HCT116 (cell line): ENCODE measurements at regions not wholly inside any gene's neighbourhood (a gene's known extent, or its start where the extent isn't known, plus 50 kb on each side); places are given as distances from the start of the nearest gene placed in this dataset.

Source experiments
- ATAC-seq: fragments of 200-7000 bp; cut with Tn5 transposase; 2 replicates; pipeline ENCODE4 v1.9.1; 2020; ENCODE audit warnings: mild to moderate bottlenecking, moderate library complexity
- BruUV-seq: library from RNA; stranded (reverse); fragments of 400-500 nt; replicated peaks from 2 replicates; lab custom pipeline; 2021; lab: Mats Ljungman, UMichigan
- CTCF ChIA-PET: fragments of 300-600 bp; sonication (Branson Sonifier 250); formaldehyde crosslinking; loops from one replicate; lab custom pipeline; 2021; ENCODE audit warnings: antibody characterized with exemption; lab: Charles Lee
- POLR2A ChIA-PET: fragments of 300-600, 350-600 bp; sonication (Branson Sonifier 250); formaldehyde crosslinking; loops from one replicate; lab custom pipeline; 2021; ENCODE audit warnings: antibody characterized with exemption; lab: Charles Lee
- RAD21 ChIA-PET, 2 experiments: fragments of 300-600 bp; sonication (Branson Sonifier 250); formaldehyde crosslinking; loops; one replicate each; lab custom pipeline; 2023; ENCODE audit warnings: low total read pairs in 2 of 2; ENCODE audit not compliant: uncharacterized antibody in 2 of 2, unreplicated experiment in 2 of 2, low non-redundant PET in 1 of 2; lab: Charles Lee
- DNase-seq: peaks from one replicate; pipeline ENCODE4 v3.0.0-alpha.2; 2010; ENCODE audit warnings: low read depth, low spot score
- H2AFZ ChIP-seq: fragments of 200-600 bp; shearing (Covaris generic), sonication (generic); 2 replicates; pipeline ENCODE4 v1.6.1; 2017; ENCODE audit warnings: low read depth, mixed run types, mixed read lengths, antibody characterized with exemption, low read length; ENCODE audit not compliant: poor library complexity, severe bottlenecking
- H3K27ac ChIP-seq: 2 replicates; pipeline ENCODE4 v1.5.1; 2012; ENCODE audit warnings: low read depth, low read length
- H3K27me3 ChIP-seq: fragments of 200-600 bp; sonication (generic); 2 replicates; pipeline ENCODE4 v1.6.1; 2016; ENCODE audit warnings: mixed run types, low read length, mixed read lengths; ENCODE audit not compliant: insufficient read depth
- H3K36me3 ChIP-seq, 2 experiments: fragments of 200-500 bp in 1 of 2; fragments of 200-600 bp in 1 of 2; sonication (Bioruptor generic) in 1 of 2; sonication (generic) in 1 of 2; 2 replicates each; pipeline versions ENCODE4 v1.5.1 to v1.6.1; 2014 to 2016; ENCODE audit warnings: low read length in 2 of 2, inconsistent platforms in 1 of 2, mixed read lengths in 1 of 2, mixed run types in 1 of 2; ENCODE audit not compliant: insufficient read depth in 2 of 2, control insufficient read depth in 1 of 2
- H3K4me1 ChIP-seq, 2 experiments: fragments of 200-600 bp in 1 of 2; sonication (generic) in 1 of 2; 2 replicates each; pipeline versions ENCODE4 v1.5.1 to v1.6.1; 2012 to 2017; ENCODE audit warnings: low read length in 2 of 2, inconsistent platforms in 1 of 2, mild to moderate bottlenecking in 1 of 2, mixed read lengths in 1 of 2, mixed run types in 1 of 2, moderate library complexity in 1 of 2; ENCODE audit not compliant: insufficient read depth in 2 of 2, control insufficient read depth in 1 of 2
- H3K4me2 ChIP-seq: fragments of 200-600 bp; sonication (generic); 2 replicates; pipeline ENCODE4 v1.6.1; 2017; ENCODE audit warnings: mixed run types, low read length, mixed read lengths
- H3K4me3 ChIP-seq, 2 experiments: fragments of 200-600 bp in 1 of 2; sonication (generic) in 1 of 2; replicated peaks in 1 of 2; 2 replicates each; pipeline ENCODE4 v1.5.1; 2011 to 2016; ENCODE audit warnings: low read length in 2 of 2, control low read depth in 1 of 2, low read depth in 1 of 2, mild to moderate bottlenecking in 1 of 2, mixed read lengths in 1 of 2, mixed run types in 1 of 2
- H3K79me2 ChIP-seq: fragments of 200-600 bp; sonication (generic); 2 replicates; pipeline ENCODE4 v1.6.1; 2017; ENCODE audit warnings: mild to moderate bottlenecking, mixed run types, low read length, moderate library complexity, mixed read lengths; ENCODE audit not compliant: insufficient read depth
- H3K9ac ChIP-seq: fragments of 200-600 bp; sonication (generic); 2 replicates; pipeline ENCODE4 v1.6.1; 2016; ENCODE audit warnings: low read length, mixed read lengths
- H3K9me2 ChIP-seq: fragments of 200-600 bp; sonication (generic), shearing (Covaris generic); 2 replicates; pipeline ENCODE4 v1.6.1; 2017; ENCODE audit warnings: mixed run types, mild to moderate bottlenecking, moderate library complexity; ENCODE audit not compliant: insufficient read depth
- H3K9me3 ChIP-seq, 2 experiments: fragments of 200-500 bp in 1 of 2; fragments of 200-600 bp in 1 of 2; sonication (Bioruptor generic) in 1 of 2; sonication (generic) in 1 of 2; 2 replicates each; pipeline ENCODE4 v1.6.1; 2014 to 2017; ENCODE audit warnings: low read length in 2 of 2, mixed read lengths in 2 of 2, inconsistent platforms in 1 of 2, low read depth in 1 of 2, mild to moderate bottlenecking in 1 of 2, mixed run types in 1 of 2, moderate library complexity in 1 of 2; ENCODE audit not compliant: control insufficient read depth in 1 of 2, insufficient read depth in 1 of 2
- H4K20me1 ChIP-seq: fragments of 200-600 bp; sonication (generic), shearing (Covaris generic); 2 replicates; pipeline ENCODE4 v1.6.1; 2017; ENCODE audit warnings: mixed run types, mild to moderate bottlenecking, moderate library complexity; ENCODE audit not compliant: insufficient read depth
- ATF3 ChIP-seq: IDR thresholded peaks from 2 replicates; pipeline ENCODE4 v1.6.1; 2012
- CBX3 ChIP-seq: IDR thresholded peaks from 2 replicates; pipeline ENCODE4 v1.6.1; 2012; ENCODE audit warnings: low read depth
- CEBPB ChIP-seq: IDR thresholded peaks from 2 replicates; pipeline ENCODE4 v1.6.1; 2012; ENCODE audit warnings: low read depth
- ELF1 ChIP-seq: IDR thresholded peaks from 2 replicates; pipeline ENCODE4 v1.6.1; 2012; ENCODE audit warnings: low read depth, borderline replicate concordance
- EZH2phosphoT487 ChIP-seq: fragments of 200-600 bp; IDR thresholded peaks from 2 replicates; pipeline ENCODE4 v1.6.1; 2018; ENCODE audit warnings: antibody characterized with exemption, borderline replicate concordance
- FOSL1 ChIP-seq: IDR thresholded peaks from 2 replicates; pipeline ENCODE4 v1.6.1; 2012; ENCODE audit warnings: low read depth
- MAX ChIP-seq: IDR thresholded peaks from 2 replicates; pipeline ENCODE4 v1.6.1; 2012
- SIN3A ChIP-seq: IDR thresholded peaks from 2 replicates; pipeline ENCODE4 v1.6.1; 2012; ENCODE audit warnings: low read depth
- SP1 ChIP-seq: IDR thresholded peaks from 2 replicates; pipeline ENCODE4 v1.6.1; 2012; ENCODE audit warnings: low read depth
- YY1 ChIP-seq: IDR thresholded peaks from 2 replicates; pipeline ENCODE4 v1.6.1; 2011; ENCODE audit warnings: low read length, low read depth, moderate library complexity, mild to moderate bottlenecking; ENCODE audit not compliant: insufficient replicate concordance; ENCODE audit errors: extremely low read depth
- ZBTB33 ChIP-seq: IDR thresholded peaks from 2 replicates; pipeline ENCODE4 v1.6.1; 2011; ENCODE audit warnings: mild to moderate bottlenecking, low read length, moderate library complexity; ENCODE audit not compliant: insufficient replicate concordance; ENCODE audit errors: extremely low read depth
- ZFX ChIP-seq: fragments of 450-650 bp; IDR thresholded peaks from 2 replicates; pipeline ENCODE4 v1.6.1; 2017
- ZNF274 ChIP-seq: fragments of 200-500 bp; sonication (Bioruptor generic); IDR thresholded peaks from 2 replicates; pipeline ENCODE4 v1.6.1; 2014; ENCODE audit warnings: mild to moderate bottlenecking, low read depth, low read length, inconsistent platforms
- intact Hi-C: fragments of 100-400 bp; cut with micrococcal nuclease; formaldehyde crosslinking; loops from 2 replicates; pipeline ENCODE4 v1.10.0; 2022

GRCh38 chr2:188811522-188811921, 162.7 kb upstream of the COL3A1 start:
- H3K4me1 ChIP-seq = no peaks in the 10 kb centered on the region
- H3K9me3 ChIP-seq = no peaks in the 10 kb centered on the region
- no peak overlapping the region for H2AFZ ChIP-seq
- ChIA-PET POLR2A (no interaction called here), CTCF (no interaction called here), RAD21 (no interaction called here)
- no peaks in the 10 kb centered on the region for H3K9me2 ChIP-seq
- no peak overlapping the region for H3K27ac ChIP-seq
- DNase-seq (no peak), ATAC-seq (no peak)
- no peak overlapping the region for H3K9ac ChIP-seq
- H3K36me3 ChIP-seq = no peaks in the 10 kb centered on the region
- no peak overlapping the region for H3K4me3 ChIP-seq
- BruUV-seq = no TSS peak
- TF ChIP-seq SP1 = no peak
- TF ChIP-seq FOSL1 = no peak
- no peak for TF ChIP-seq ZNF274
- TF ChIP-seq ELF1 = no peak
- no peak for TF ChIP-seq YY1
- no peak for TF ChIP-seq ZFX
- TF ChIP-seq EZH2phosphoT487 = no peak
- no peak for TF ChIP-seq ATF3
- TF ChIP-seq ZBTB33 = no peak
- intact Hi-C loops = no loop called here
- no peaks in the 10 kb centered on the region for H3K79me2 ChIP-seq
- no peaks in the 10 kb centered on the region for H4K20me1 ChIP-seq
- H3K4me2 ChIP-seq = no peak overlapping the region
- H3K27me3 ChIP-seq = no peaks in the 10 kb centered on the region

GRCh38 chr2:188813315-188813714, 160.9 kb upstream of the COL3A1 start:
- ATAC-seq (no peak), DNase-seq (no peak)
- no peaks in the 10 kb centered on the region for H3K79me2 ChIP-seq
- intact Hi-C loops = no loop called here
- ChIA-PET POLR2A (no interaction called here), RAD21 (no interaction called here), CTCF (no interaction called here)
- no peak overlapping the region for H2AFZ ChIP-seq
- H3K36me3 ChIP-seq = no peaks in the 10 kb centered on the region
- no peaks in the 10 kb centered on the region for H3K27me3 ChIP-seq
- no peaks in the 10 kb centered on the region for H3K9me2 ChIP-seq
- H3K9me3 ChIP-seq = no peaks in the 10 kb centered on the region
- no peak overlapping the region for H3K4me3 ChIP-seq
- no peaks in the 10 kb centered on the region for H4K20me1 ChIP-seq
- TF ChIP-seq FOSL1 (no peak), ZFX (no peak), SIN3A (no peak), MAX (no peak), CEBPB (no peak), CBX3 (no peak)
- BruUV-seq = no TSS peak
- H3K27ac ChIP-seq = no peak overlapping the region
- H3K4me1 ChIP-seq = no peaks in the 10 kb centered on the region
- no peak overlapping the region for H3K9ac ChIP-seq
- no peak overlapping the region for H3K4me2 ChIP-seq
